ENCODE measurements at regions not wholly inside any gene's neighbourhood (a gene's known extent, or its start where the extent isn't known, plus 50 kb on each side); places are given as distances from the start of the nearest gene placed in this dataset.

DNA sequence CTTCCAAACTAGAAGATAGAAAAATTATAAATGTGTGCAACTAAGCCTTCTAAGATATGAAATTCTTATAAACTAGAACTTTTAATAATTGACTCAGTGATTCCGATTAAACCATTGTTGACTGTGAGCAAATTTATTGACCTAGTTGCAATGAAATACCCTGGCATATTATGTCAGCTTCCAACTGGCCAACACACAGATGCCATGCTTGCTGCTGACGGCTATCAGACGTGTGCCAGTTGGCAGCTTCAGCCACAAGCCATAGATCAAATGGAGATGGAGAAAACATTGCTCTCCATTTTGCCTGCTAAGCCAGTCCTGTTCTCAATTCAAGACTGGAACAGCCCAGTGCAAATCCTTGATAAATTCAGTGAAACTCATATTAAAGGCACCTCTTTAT lies 101.7 kb upstream of the HDGFL1 start:
- DNase-seq (ENCODE audit: low spot score) = no peak

DNA sequence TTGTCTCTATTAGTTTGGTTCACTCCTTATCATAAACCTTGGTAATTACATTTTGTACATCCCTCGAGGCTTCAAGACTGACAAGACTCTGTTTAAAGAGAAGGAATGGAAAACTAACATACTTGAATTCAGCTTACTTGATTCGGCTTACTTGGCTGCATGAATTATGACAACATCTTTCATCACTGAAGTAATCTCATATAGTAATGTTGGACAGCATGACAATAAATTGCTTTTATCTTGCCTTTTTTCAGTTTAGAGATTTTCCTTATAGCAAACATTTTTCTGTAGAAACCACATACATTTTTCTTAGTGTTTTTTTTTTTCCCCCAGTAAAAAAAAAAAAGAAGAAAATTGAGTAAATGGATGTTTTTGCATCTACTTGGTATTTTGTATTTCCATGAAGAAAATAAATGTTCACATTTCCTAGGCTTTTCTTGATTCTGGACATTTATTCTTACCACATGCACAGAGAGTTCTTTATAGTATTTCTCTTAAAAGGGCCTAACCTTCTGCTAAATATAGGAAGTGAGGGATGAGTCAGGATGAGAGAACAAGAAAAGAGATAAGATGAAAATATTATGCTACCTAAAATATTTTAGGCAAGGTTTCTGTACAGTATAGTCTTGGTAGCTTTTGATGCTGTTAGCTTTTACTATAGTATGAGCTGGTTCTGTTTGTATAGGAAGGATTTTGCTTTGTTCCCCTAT lies 101.0 kb upstream of the HDGFL1 start:
- DNase-seq (ENCODE audit: low spot score) = no peak

DNA sequence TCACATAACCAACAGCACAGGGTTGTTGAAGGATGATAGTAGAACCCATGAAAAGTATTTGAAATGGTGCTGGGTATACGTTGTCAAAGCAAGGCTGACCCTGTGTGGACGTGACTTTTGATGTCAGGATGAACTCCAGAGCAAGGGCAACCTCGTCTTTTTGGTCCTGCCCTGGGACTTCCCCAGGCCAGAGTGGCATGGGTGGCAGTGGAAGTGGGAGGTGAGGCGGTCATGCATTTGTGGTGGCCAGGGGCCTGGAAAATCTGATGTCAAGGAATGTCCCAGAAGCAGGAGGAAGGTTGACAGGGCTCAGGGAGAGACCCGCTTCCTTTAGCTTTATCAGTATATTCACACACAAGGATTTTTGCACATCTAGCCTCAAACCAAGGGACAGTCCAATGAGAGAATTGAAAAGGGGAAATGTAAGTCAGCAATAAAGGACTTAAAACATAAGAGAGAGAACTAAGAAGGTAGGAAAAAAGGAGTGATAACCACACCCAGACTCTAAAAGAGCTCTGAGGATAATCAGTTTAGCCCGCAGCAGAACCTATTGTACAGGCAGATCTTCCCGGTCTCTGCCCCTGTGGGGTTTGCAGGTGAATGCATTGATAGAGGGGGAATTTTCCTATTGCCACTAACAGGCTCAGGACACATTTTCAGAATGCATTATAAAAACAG lies 98.8 kb upstream of the HDGFL1 start:
- DNase-seq (ENCODE audit: low spot score) = no peak

DNA sequence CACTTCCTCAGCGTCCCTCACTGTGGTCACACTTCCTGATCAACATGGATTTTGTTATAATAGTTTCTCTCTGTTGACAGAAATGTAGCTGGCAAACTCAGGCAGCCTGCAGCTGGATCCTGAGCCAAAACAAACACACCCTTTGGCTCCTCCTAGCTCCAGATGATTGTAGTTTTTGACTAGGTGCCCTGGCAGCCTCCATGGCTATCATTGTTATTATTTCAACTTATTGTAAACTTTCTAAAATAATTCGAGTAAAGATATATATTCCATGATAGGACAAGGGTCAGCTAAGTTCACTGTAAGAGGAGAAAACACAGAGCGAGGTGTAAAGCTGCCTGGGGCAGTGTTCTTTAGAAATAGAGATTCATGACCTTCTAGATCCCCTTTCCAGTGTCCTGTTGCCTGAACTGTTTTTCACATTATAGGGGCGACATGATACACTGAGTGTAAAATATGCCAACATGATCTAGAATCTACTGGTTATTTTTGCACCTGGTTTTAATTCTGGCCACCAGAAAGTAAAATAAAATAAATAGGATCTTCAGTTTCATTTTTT lies 98.2 kb upstream of the HDGFL1 start:
- DNase-seq (ENCODE audit: low spot score) = peak; percentile 27

DNA sequence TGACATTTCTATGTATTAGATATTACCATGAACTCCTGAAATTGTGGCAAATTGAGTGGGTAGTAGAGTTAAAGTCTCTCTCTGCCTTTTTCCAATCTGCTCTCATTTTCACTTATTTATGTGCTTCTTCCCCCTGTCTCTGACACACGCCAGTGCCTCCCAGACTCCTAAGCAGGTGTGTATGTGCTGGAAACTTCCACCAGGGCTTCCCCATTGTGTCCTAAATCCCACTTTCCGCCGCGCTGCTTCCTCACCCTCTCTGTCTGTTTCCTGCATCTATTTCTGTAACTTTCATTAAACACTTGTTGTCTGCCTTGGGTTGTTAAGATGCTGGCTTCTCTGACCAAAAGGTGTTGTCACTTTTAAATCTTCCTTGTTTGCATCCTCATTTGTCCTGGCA lies 97.6 kb upstream of the HDGFL1 start:
- no peak for DNase-seq (ENCODE audit: low spot score)

DNA sequence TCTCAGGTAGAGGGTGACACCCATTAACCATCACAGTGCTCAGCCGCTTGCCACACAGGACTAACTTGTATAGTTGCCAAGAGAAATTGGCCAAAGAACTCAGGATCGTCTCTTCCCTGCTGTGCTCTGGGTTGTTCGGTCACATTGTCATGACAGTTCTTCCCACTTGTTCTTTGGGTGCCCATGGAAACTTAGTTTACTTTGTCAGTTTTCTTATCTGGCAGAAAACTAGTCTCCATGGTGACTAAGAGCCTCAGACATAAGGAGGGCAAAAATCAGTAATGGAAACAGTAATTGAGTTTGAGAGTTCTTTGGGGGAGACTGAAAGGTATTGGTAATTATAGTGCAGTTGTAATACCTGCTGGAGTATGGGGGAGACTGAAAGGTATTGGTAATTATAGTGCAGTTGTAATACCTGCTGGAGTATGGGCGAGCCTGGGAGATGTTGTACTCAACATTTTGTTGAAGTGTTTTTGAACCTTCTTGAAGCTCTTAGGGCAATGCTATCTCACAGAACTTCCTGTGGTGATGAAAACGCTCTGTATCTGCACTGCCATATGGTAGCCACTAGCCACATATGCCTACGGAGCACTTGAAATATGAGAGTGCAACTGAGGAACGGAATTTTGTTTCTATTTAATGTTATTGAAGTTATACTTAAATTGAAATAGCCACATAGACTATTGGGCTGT lies 95.2 kb upstream of the HDGFL1 start:
- no peak for DNase-seq (ENCODE audit: low spot score)

DNA sequence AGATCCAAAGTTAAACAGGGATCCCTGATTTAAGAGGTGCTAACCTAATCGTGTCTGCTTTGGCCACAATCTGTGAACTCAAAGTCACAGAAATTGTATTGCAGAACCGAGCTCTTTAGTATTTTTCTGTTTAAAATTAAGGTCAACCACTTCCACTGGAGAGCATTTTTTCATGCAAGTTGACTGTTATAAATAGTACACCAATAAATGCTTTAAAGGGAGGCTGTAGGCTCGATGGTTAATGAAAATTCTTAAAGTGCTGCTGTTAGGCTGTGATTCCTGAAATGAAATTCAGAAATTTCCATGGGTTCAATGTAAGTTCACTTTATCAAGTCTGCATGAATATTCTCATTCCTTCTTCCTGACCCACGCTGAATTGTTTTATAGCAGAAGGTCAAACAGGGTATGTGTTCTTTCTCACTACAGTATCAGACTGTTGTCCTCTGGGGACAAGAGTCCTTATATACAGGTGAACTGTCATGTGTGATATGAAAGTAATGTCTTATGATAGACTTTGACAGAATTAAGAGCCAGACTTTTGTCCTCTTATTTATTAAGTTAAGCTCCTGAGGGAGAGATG lies 92.5 kb upstream of the HDGFL1 start:
- no peak for DNase-seq (ENCODE audit: low spot score)

DNA sequence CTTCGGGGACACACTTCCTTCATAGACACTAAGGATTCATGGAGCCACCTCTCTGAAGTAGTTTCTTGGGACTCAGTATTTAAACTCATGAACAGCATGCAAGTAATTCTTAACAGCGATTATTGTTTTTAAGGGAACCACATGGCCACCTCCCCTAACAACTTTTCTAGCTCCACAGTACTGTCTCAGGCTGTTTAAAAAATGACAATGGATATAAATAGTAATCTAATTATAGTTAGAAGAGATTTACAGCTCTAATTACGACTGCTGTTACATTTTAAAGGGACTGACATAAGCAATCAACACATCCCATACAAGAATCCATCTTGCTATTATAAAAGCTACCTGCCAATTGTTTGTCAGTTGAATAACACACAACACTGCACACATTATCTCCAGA lies 72.1 kb upstream of the HDGFL1 start:
- DNase-seq (ENCODE audit: low spot score) = no peak

DNA sequence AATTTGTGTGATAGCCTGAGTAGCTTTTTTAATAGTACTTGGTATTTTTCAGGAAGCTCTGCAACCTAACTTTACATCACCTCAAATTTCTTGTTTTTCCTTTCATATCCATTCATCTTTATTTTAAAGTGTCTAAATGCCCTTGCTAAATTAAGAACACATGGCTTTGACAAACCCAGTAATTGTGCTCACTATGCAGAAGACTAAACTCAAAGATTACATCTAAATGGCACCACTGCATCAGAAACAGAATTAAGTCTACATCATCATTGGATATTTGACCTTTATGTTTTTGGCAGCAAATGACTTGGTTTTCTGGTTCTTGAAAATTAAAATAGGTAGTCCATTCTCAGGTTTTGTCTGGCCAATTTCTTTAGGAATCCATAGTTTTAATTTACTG lies 69.6 kb upstream of the HDGFL1 start:
- DNase-seq (ENCODE audit: low spot score) = no peak

DNA sequence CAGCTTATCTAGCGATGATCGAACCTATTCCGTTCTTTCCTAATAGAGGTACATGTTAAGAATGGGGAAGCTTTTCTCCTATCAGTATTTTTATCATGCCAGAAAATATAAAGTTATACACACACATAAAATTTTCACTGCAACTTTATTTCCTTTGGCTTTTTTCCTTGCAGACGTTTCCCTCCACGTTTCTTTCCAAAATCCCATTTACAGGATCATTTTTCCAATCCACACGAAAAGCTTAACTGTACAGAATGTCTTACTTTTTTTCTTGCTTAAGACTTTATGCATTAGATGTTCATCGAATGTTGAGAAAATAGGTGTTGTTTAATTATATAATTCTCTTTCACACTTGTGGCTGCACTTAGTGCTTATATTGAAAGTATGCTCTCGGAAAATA lies 62.9 kb upstream of the HDGFL1 start:
- DNase-seq (ENCODE audit: low spot score) = no peak

DNA sequence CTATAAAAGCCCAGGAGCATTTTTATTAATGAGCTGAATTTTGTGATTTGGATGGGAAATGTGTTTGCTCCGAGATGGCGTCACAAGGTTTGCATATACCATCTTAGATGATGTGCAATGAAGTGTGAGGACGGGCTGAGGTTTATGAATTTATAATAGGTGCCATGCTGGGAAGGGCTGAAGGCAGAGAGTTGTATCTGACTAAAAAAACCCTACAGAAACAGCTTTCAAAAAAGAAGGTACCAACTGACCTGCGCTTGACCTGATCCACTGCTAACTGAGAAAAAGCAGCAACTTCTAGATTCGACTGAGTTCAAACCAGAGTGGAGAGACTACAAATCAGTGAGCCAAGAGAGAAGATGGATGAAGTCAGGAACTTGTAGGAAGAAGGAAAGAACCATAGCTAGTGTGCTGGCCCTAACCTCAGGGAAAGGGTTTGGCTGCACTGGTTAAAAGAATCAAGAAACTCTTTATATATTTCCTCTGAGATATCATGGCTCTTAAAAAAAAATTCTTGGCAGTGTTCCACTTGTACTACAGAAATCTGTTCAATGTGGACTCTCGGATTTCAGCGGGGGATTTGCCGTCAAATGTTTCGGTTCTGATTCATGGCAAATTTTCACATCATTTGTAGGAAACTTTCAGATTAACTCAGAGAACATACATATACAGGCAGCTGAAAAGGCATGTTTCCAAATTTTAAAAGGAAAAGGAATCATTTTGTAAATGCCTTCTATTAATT lies 56.5 kb upstream of the HDGFL1 start:
- DNase-seq (ENCODE audit: low spot score) = no peak

DNA sequence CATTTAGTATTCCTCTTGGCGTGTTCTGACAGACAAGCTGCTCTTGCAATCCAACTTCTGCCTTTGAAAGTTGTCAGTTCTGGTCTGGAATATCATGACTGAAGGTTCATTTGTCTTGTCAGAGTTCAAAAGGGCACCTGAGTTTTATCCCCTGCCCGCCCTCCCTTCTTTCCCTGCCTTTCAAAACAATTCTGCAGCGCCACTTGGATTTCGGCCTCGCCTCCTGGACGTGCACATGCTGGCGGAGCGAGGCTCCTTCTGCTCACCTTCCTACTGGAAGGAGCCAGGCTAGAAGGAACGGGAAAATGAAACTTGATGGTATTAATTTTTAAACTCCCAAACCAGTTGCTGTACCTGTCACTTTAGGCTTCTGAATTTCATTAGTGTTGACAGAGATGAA lies 55.7 kb upstream of the HDGFL1 start:
- no peak for DNase-seq (ENCODE audit: low spot score)

DNA sequence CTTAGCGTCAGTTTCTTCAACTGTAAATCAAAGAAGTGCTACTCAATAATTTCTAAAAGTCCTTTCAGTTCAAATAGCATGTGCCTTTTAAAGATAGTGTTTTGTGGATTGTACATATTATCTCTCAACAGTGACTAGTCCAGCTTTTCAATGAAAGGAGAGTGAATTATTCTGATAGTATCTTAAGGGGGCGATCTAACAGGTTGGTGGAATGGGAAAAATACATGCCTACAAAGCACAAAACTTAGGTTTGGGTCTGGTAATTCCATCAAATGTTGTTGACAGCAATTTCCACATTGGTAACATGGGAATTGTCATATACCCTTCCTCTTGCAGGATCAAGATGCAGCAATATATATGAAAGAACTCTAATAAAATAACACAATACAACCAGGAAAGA lies 50.1 kb upstream of the HDGFL1 start:
- DNase-seq (ENCODE audit: low spot score) = no peak

All from iPS-NIHi11 (cell line).